Muscle of arm (tissue), 1 donor: ENCODE measurements at regions not wholly inside any gene's neighbourhood (a gene's known extent, or its start where the extent isn't known, plus 50 kb on each side); places are given as distances from the start of the nearest gene placed in this dataset.

Experiments
- DNase-seq: peaks from one replicate; pipeline ENCODE4 v3.0.0-alpha.2; 2013

DNA sequence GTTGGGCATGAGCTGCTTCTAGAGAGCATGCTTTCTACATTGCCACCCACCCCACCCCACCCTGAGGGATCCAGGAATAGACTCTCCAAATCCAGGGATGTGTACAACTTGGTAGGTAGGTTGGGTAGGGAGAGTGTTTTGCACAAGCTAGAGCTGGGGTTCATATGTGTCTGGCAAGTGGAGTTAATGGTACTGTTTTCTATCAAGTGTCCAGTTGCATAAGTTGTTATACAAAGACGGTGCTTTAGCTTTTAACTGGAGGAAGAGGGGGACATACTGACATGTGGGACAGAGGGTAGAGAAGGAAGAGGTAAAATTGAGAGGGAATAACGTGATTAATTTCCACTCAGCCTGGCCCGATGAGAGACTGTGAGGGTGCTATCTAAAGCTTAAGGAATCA lies 51.0 kb upstream of the TNC start:
- DNase-seq, result no peak

- DNase-seq, result no peak
Measured at GRCh38 chr9:115170358-115171073, 52.6 kb upstream of the TNC start.

- DNase-seq, result no peak
Measured at GRCh38 chr9:115171921-115172388, 54.0 kb upstream of the TNC start.

DNA sequence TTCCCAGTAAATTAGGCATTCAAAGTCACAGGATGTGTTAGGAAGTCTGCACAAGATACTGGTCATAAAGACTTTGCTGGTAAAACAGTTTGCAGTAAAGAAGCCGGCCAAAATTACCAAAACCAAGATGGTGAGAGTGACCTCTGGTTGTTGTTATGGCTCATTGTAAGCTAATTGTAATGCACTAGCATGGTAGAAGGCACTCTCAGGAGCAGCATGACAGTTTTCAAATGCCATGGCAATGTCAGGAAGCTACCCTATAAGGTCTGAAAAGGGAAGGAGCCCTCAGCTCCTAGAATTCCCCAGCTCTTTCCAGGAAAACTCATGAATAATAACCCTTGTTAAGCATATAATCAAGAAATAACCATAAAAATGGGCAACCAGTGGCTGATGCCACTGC lies 64.3 kb upstream of the TNC start:
- DNase-seq, result no peak

- no peak for DNase-seq
Measured at GRCh38 chr9:115183436-115183835, 65.5 kb upstream of the TNC start.

- DNase-seq, result no peak
Measured at GRCh38 chr9:115189686-115190085, 71.7 kb upstream of the TNC start.

DNA sequence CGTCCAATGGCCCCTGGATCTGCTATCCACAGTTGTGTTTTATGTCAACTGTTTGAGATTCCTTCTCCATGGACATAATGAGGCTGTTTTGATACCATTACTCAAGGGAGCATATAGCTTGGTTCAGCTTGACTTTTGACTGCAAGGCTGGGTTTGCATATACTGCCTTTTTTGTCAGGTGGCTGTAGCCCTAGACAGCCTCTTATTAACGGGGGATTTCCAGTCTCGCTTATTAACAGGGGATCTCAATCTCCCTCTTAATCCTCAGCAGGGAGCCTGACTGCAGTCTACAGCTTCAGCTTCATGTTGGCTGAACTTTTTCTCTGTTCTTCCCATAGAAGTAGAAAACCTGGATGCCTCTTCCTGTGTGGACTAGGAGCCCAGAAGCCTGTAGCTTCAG lies 73.7 kb upstream of the TNC start:
- no peak for DNase-seq

DNA sequence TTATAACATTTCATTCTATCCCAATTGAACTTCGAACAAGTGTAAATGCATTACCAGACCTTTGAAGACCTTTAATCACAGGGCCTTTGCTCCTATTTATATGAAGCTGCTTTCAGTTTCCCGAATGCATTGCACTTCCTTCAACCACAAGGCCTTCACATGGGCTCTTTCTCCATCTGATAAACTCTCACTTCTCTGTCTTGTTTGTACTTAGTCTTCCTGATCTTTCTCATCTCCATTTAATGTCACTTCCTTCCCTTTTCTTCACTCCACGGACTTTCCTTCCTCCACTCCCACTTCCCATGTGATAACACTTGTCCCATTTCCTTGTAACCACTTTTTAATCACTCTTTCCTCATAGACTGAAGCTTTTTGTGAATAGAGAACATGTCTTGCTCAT lies 74.3 kb upstream of the TNC start:
- no peak for DNase-seq

GRCh38 chr9:115192835-115193525 lies 75.0 kb upstream of the TNC start:
- DNase-seq, result peak; percentile 78

- no peak for DNase-seq
Measured at GRCh38 chr9:115193777-115194176, 75.8 kb upstream of the TNC start.

GRCh38 chr9:115194216-115194615 lies 76.3 kb upstream of the TNC start:
- no peak for DNase-seq

GRCh38 chr9:115195912-115196311 lies 78.0 kb upstream of the TNC start:
- DNase-seq, result no peak

- no peak for DNase-seq
Measured at GRCh38 chr9:115196919-115197318, 79.0 kb upstream of the TNC start.

DNA sequence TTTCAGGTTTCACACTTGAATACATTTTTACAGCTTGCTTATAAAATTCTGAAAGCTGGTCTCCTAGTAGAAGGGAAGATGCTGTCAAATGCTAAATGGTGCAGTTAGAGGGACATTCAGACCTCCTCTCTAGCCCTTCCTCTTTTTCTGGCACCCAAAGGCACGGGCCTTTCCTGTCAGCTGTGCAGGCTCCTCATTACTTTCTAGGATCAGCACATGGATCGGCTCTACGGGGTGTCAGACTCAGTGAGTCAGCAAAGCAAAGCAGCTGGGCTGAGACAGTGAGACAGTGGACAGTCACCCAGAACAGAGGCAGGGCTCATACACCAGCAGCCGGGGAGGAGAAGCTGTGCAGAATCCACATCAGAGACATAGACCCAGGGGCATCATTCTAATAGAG lies 80.0 kb upstream of the TNC start:
- no peak for DNase-seq

- no peak for DNase-seq
Measured at GRCh38 chr9:115200711-115201505, 83.0 kb upstream of the TNC start.

- no peak for DNase-seq
Measured at GRCh38 chr9:115202181-115202580, 84.2 kb upstream of the TNC start.

DNA sequence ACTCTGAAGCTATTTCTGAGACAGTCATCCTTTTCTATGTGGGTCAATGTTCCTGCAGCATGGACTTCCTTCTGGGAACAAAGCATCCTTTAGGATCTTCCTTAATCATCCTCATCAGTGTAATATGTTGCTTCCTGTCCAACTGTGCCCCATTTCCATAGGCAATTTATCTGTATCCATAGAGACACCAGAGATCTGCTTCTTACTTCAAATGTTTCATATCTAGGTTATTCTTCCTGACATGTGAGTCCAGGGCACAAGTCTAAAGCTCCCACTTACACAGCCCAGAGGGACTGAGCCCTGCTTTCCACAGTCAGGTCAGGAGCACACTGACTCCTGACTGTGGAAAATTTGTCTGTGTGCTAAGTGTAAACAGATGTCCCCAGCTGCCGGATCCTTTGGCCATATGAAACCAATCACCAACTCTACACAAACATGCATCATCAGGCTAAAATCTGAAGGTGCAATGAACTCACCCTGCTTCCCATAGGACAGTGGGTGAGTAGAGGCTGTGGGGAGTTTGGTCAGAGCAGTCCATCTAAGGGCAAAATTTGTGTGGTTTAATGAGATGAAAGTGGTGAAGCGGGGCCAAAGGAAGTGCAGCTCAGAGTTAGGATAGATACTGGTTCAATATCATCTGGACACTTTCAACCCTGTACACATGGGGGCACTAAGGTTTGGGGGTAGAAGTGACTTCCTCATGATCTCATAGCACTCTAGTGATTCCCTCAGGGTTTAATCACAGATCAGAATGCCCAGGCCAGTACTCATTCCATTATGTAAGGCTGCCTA lies 85.2 kb upstream of the TNC start:
- DNase-seq, result no peak

- no peak for DNase-seq
Measured at GRCh38 chr9:115204904-115205453, 87.0 kb upstream of the TNC start.

DNA sequence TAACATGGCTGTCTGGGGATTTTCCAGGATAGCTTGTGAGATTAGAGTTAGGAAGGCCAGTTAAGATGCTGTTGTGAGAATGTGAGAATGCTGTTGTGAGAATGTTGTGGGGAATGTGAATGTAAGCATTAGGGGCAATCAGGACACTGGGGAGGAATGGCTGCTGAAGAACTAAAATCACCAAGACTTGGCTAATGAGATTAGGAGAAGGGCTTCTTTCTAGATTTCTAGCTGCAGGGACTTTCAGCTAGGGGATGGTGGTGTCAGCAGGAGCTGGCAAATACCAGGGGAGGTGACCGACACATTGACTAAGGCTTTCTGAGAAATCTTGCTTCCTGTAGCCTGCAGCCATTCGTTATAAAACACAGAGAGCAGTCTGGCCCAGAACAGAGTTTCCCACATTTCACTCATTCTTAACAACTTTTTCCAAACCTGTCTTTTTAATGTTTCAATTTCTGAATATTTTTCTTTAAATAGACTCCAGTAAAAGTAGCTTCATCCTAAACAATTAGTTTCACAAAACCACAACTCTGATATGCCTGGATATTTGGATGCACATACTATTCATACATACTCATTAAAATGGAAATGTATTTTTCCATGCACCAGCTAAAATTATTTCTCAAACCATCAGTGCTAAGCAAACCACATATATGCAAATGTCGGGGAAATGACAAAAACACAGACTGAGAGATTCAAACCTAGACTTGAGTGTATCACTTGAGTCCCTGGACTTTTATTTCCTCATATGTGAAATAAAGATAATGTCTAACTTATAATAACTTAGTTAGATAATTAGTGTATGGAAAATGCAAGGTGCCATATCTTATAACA lies 89.3 kb upstream of the TNC start:
- no peak for DNase-seq

DNA sequence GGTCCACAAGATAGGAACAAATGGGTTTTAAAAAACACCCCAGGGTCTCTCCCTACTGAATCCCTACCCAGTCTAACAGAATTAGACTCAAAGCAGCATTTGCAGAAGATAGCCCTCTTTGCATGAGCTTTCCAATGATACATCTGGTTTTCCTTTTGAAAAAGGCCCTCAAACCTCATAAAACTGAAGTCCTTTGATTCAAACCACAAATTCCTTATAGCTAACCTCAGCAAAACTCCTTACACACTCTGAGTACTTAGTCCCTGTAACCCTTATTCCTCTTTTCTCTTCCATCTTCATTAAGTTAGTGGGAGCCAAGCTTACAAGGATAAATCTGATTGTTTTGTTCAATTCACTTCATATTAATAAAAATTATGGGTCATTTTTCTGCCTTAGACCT lies 90.5 kb upstream of the TNC start:
- DNase-seq, result no peak
